Activated CD4-positive, alpha-beta T cell treated with anti-CD3 and anti-CD28 coated beads for 36 hours (primary cell): ENCODE measurements at regions not wholly inside any gene's neighbourhood (a gene's known extent, or its start where the extent isn't known, plus 50 kb on each side); places are given as distances from the start of the nearest gene placed in this dataset.

Source experiments
- ATAC-seq: fragments of 200-7000 bp; cut with Tn5 transposase; one replicate; pipeline ENCODE4 v1.10.0; 2021; ENCODE audit warnings: mild to moderate bottlenecking, moderate library complexity
- CTCF ChIA-PET: fragments of 350-600 bp; sonication (Branson Sonifier 250); formaldehyde crosslinking; loops from one replicate; lab custom pipeline; 2021; ENCODE audit warnings: antibody characterized with exemption; lab: Charles Lee
- POLR2A ChIA-PET: fragments of 350-600 bp; sonication (Branson Sonifier 250); formaldehyde crosslinking; loops from one replicate; lab custom pipeline; 2021; ENCODE audit warnings: antibody characterized with exemption, inconsistent platforms; lab: Charles Lee
- DNase-seq: peaks from one replicate; pipeline ENCODE4 v3.0.0-alpha.2; 2020
- H3K27ac Mint-ChIP-seq: one replicate; pipeline ENCODE4 v1.8.0; 2021; ENCODE audit warnings: mixed read lengths
- H3K27me3 Mint-ChIP-seq: one replicate; pipeline ENCODE4 v1.8.0; 2021; ENCODE audit warnings: mixed read lengths
- H3K36me3 Mint-ChIP-seq: one replicate; pipeline ENCODE4 v1.8.0; 2021; ENCODE audit warnings: low read depth, mixed read lengths
- H3K4me1 Mint-ChIP-seq: one replicate; pipeline ENCODE4 v1.8.0; 2021; ENCODE audit warnings: mixed read lengths
- H3K4me3 Mint-ChIP-seq: one replicate; pipeline ENCODE4 v1.8.0; 2021; ENCODE audit warnings: mild to moderate bottlenecking, moderate library complexity, mixed read lengths
- H3K9me3 Mint-ChIP-seq: one replicate; pipeline ENCODE4 v1.8.0; 2021; ENCODE audit warnings: low read depth, mixed read lengths
- intact Hi-C, 2 experiments: fragments of 100-400 bp; cut with DNase I in 1 of 2; cut with micrococcal nuclease in 1 of 2; formaldehyde crosslinking; loops; one replicate each; pipeline versions ENCODE4 v1.14.2 to v1.15.1; 2022 to 2024; cut with DNase I, micrococcal nuclease

GRCh38 chr13:111963031-111963430 is 103.9 kb upstream of the SOX1 start:
- DNase-seq, result no peak
- Mint-ChIP-seq H3K36me3 (no peaks in the 10 kb centered on the region), H3K27me3 (no peaks in the 10 kb centered on the region), H3K9me3 (no peaks in the 10 kb centered on the region), H3K4me1 (no peaks in the 10 kb centered on the region), H3K27ac (no peak overlapping the region), H3K4me3 (no peak overlapping the region)
- intact Hi-C loops, result no loop called here
- POLR2A ChIA-PET, result no interaction called here
- CTCF ChIA-PET, result no interaction called here
- ATAC-seq, result no peak

- Mint-ChIP-seq H3K9me3 (no peaks in the 10 kb centered on the region), H3K4me3 (no peak overlapping the region), H3K4me1 (no peaks in the 10 kb centered on the region), H3K36me3 (no peaks in the 10 kb centered on the region), H3K27ac (no peak overlapping the region), H3K27me3 (peaks cover 2% of the 10 kb centered on the region)
- ChIA-PET POLR2A (no interaction called here), CTCF (interaction anchor here (0.8 kb wide), 1 partner anchor 734 kb away, joined by 3 read pairs; no protein-coding TSS in a partner anchor)
- ATAC-seq (no peak), DNase-seq (no peak)
- intact Hi-C loops, result no loop called here
These were observed 102.4 kb upstream of the SOX1 start for GRCh38 chr13:111964411-111965035.

GRCh38 chr13:111965466-111966214 is 101.3 kb upstream of the SOX1 start:
- peaks cover 3% of the 10 kb centered on the region for H3K27me3 Mint-ChIP-seq
- POLR2A ChIA-PET, result no interaction called here
- DNase-seq, result no peak
- ATAC-seq, result no peak
- no peak overlapping the region for H3K27ac Mint-ChIP-seq
- H3K9me3 Mint-ChIP-seq, result no peaks in the 10 kb centered on the region
- no peaks in the 10 kb centered on the region for H3K4me1 Mint-ChIP-seq
- no peak overlapping the region for H3K4me3 Mint-ChIP-seq
- CTCF ChIA-PET, result interaction anchor here (0.7 kb wide), 1 partner anchor 20 kb away, joined by 3 read pairs; no protein-coding TSS in a partner anchor
- no peaks in the 10 kb centered on the region for H3K36me3 Mint-ChIP-seq
- intact Hi-C loops, result no loop called here

DNA sequence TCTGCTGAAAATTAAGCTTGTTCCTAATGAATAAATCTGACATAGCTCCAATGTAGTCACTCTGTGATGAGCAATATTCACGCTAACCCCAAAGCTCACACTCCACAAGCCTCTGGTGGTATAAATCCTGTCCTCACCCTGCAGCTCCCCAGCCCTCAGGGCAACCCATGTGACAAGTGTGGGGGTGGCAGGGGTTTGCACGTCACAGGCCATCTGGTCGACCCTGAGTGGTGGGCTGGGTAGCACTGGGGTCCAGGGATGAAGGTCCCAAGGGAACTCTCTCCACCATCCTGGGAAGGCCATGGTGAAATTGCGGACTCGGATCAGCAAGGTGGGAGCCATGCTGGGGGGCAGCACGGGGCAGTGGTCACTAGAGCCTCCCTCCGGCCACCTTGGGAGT is 100.0 kb upstream of the SOX1 start:
- no peak overlapping the region for H3K4me3 Mint-ChIP-seq
- intact Hi-C loops, result no loop called here
- no peaks in the 10 kb centered on the region for H3K36me3 Mint-ChIP-seq
- H3K27me3 Mint-ChIP-seq, result peaks cover 9% of the 10 kb centered on the region
- H3K4me1 Mint-ChIP-seq, result no peaks in the 10 kb centered on the region
- no peak for ATAC-seq
- ChIA-PET POLR2A (no interaction called here), CTCF (interaction anchor here (0.7 kb wide), 1 partner anchor 620 kb away, joined by 3 read pairs; no protein-coding TSS in a partner anchor)
- H3K27ac Mint-ChIP-seq, result no peak overlapping the region
- no peaks in the 10 kb centered on the region for H3K9me3 Mint-ChIP-seq
- DNase-seq, result no peak

GRCh38 chr13:111967572-111968201 is 99.3 kb upstream of the SOX1 start:
- no peaks in the 10 kb centered on the region for H3K4me1 Mint-ChIP-seq
- ChIA-PET POLR2A (no interaction called here), CTCF (interaction anchor here (0.7 kb wide), 1 partner anchor 620 kb away, joined by 3 read pairs; no protein-coding TSS in a partner anchor)
- no peak overlapping the region for H3K27ac Mint-ChIP-seq
- no peaks in the 10 kb centered on the region for H3K36me3 Mint-ChIP-seq
- peaks cover 13% of the 10 kb centered on the region for H3K27me3 Mint-ChIP-seq
- H3K9me3 Mint-ChIP-seq, result no peaks in the 10 kb centered on the region
- intact Hi-C loops, result no loop called here
- DNase-seq, result no peak
- no peak for ATAC-seq
- no peak overlapping the region for H3K4me3 Mint-ChIP-seq

GRCh38 chr13:111968336-111969010 is 98.5 kb upstream of the SOX1 start:
- ChIA-PET CTCF (no interaction called here), POLR2A (no interaction called here)
- Mint-ChIP-seq H3K4me1 (no peaks in the 10 kb centered on the region), H3K4me3 (no peak overlapping the region), H3K27me3 (peaks cover 16% of the 10 kb centered on the region), H3K9me3 (no peaks in the 10 kb centered on the region), H3K36me3 (no peaks in the 10 kb centered on the region), H3K27ac (no peak overlapping the region)
- intact Hi-C loops, result no loop called here
- ATAC-seq (no peak), DNase-seq (no peak)

- Mint-ChIP-seq H3K27me3 (peaks cover 16% of the 10 kb centered on the region), H3K36me3 (no peaks in the 10 kb centered on the region), H3K27ac (no peak overlapping the region), H3K4me3 (no peak overlapping the region), H3K4me1 (no peaks in the 10 kb centered on the region), H3K9me3 (peaks cover 7% of the 10 kb centered on the region)
- DNase-seq, result no peak
- POLR2A ChIA-PET, result no interaction called here
- no peak for ATAC-seq
- intact Hi-C loops, result no loop called here
- CTCF ChIA-PET, result interaction anchor here (0.6 kb wide), 1 partner anchor 55 kb away, joined by 3 read pairs; no protein-coding TSS in a partner anchor
These were observed 97.3 kb upstream of the SOX1 start for GRCh38 chr13:111969551-111970135.

GRCh38 chr13:111970494-111971141 is 96.3 kb upstream of the SOX1 start:
- H3K36me3 Mint-ChIP-seq, result no peaks in the 10 kb centered on the region
- H3K27me3 Mint-ChIP-seq, result peaks cover 16% of the 10 kb centered on the region
- CTCF ChIA-PET, result interaction anchor here (0.6 kb wide), 1 partner anchor 54 kb away, joined by 3 read pairs; no protein-coding TSS in a partner anchor
- ATAC-seq (no peak), DNase-seq (no peak)
- POLR2A ChIA-PET, result no interaction called here
- H3K4me1 Mint-ChIP-seq, result no peaks in the 10 kb centered on the region
- intact Hi-C loops, result no loop called here
- H3K9me3 Mint-ChIP-seq, result peaks cover 16% of the 10 kb centered on the region
- H3K4me3 Mint-ChIP-seq, result no peak overlapping the region
- H3K27ac Mint-ChIP-seq, result no peak overlapping the region

DNA sequence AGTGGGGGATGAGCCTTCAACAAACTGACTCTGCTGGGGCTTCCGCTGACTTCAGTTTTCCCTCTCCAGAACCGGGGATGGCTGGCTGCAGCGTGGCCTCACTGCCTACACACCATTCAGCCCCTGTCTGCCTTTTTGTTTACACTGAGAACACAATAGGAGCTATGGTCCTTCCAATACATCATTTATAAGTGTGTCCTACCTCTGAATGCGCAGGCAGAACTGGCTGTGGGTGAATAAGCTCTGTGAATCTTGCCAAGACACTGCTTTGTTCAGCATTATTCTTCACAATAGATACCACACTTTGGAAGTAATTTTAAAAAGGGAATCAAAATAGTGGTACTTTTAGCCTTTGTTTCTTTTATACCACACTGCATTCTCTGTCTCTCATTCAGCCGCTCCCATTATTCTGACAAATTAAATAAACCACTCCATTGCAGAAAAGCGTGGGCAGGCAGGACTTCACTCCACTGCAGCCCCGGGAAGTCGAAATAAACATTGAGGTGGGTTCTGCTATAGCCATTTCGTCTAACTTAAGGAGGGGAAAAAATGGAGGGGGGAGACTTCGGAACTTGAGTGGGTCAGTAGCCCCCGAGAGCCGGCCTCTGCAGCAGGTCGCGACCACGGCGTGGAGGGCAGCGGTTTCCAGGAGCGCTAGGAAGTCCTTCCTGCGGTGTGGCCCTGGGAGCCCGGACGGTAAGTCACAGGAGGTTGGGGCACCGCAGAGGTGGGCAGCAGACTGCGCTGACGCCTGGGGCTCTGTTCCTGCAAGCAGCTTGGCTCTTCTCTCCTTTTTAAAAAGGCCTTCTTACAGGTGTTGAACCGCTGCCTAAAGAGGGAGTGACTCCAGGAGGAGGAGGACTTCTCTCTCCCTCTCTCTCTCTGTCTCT is 94.8 kb upstream of the SOX1 start:
- no peak overlapping the region for H3K27ac Mint-ChIP-seq
- H3K27me3 Mint-ChIP-seq, result peaks cover 16% of the 10 kb centered on the region
- intact Hi-C loops, result no loop called here
- ATAC-seq (no peak), DNase-seq (no peak)
- H3K4me1 Mint-ChIP-seq, result no peaks in the 10 kb centered on the region
- ChIA-PET POLR2A (no interaction called here), CTCF (no interaction called here)
- no peak overlapping the region for H3K4me3 Mint-ChIP-seq
- H3K9me3 Mint-ChIP-seq, result peaks cover 16% of the 10 kb centered on the region
- H3K36me3 Mint-ChIP-seq, result no peaks in the 10 kb centered on the region

DNA sequence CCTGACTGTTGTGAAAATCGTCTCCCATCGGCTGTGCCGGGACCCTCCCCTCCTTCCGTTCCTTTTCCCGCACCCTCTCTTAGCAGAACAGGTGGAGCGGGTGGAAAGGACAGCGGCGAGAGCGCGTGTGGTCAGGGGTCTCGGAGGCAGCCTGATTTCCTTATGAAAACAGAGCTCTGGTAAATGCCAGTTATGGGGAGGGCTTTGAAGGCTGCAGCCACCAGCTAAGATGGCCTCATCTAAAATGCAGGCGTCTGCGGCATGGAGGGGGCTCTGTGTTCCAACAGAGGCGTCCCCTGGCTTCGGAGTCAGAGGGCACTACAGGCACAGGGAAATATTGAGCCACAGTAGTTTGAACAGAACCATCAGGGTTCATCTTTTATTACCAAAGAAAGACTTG is 93.8 kb upstream of the SOX1 start:
- Mint-ChIP-seq H3K36me3 (no peaks in the 10 kb centered on the region), H3K27ac (no peak overlapping the region), H3K4me1 (no peaks in the 10 kb centered on the region), H3K27me3 (peaks cover 17% of the 10 kb centered on the region), H3K4me3 (no peak overlapping the region), H3K9me3 (peaks cover 16% of the 10 kb centered on the region)
- ChIA-PET POLR2A (no interaction called here), CTCF (no interaction called here)
- intact Hi-C loops, result no loop called here
- DNase-seq (no peak), ATAC-seq (no peak)
